GM19397 (cell line): ENCODE measurements at regions not wholly inside any gene's neighbourhood (a gene's known extent, or its start where the extent isn't known, plus 50 kb on each side); places are given as distances from the start of the nearest gene placed in this dataset.

ENCODE experiments used
- ATAC-seq: cut with Tn5 transposase; IDR thresholded peaks from one replicate; pipeline ENCODE4 v1.9.1; 2021; ENCODE audit warnings: mild to moderate bottlenecking, moderate library complexity; ENCODE audit not compliant: unreplicated experiment

DNA sequence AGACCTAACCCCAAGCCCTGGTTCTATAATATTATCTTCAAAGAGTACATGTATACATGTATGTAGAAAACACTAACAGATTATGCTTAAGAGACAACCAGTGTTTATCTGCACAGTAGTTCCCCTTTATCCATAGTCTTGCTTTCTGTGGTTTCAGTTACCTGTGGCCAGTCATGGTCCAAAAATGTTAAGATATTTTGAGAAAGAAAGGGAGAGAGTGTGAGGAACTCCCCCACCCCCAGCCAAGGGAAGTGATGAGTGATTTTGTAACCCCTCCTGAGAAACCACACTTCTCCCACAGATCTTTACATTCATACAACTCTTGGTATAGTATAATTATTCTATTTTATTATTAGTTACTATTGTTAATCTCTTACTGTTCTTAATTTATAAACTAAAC, 77.3 kb upstream of the CNTN1 start:
- ATAC-seq, result no peak

DNA sequence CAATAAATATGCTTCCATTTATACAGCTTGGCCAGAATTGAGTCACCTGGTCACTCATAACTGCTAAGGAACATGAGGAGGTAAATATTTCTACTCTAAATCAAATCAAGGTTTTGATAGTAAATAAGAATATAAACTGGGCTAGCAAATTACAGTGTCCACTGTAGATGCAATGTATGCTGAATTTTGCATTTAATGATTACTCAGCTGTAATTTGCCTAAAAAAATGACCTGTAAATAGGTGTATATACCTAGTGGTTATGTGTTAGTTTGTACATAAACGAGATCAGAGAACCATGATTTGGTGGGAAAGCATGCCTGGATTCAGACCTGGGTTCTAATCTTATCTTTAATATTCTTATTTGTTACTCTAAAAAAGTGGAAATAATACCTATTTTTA, 76.6 kb upstream of the CNTN1 start:
- no peak for ATAC-seq

DNA sequence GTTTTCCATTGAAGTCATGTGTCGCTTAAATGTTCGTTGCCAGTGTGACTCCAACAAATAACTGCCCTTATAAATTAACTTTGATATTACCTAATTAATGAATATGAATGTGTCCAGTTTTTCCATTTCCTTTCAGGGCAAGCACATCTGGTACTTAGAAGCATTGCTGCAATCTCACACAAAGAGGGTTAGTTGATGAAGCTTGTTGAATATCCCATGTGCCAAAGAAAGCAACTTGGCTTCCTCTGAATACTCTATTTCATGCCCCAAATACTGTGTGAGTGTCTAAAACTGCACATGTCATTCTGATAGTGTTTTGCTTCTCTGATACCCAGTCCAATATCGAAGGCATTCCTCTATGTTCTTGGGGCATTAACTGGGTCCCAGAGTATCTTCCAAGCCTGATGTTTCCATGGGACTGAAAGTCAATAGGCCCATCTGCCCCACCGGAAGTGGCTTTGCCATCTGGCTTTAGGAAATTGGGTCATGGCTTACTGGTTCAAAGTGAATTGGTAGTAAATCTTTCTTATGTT, 75.8 kb upstream of the CNTN1 start:
- ATAC-seq, result no peak

DNA sequence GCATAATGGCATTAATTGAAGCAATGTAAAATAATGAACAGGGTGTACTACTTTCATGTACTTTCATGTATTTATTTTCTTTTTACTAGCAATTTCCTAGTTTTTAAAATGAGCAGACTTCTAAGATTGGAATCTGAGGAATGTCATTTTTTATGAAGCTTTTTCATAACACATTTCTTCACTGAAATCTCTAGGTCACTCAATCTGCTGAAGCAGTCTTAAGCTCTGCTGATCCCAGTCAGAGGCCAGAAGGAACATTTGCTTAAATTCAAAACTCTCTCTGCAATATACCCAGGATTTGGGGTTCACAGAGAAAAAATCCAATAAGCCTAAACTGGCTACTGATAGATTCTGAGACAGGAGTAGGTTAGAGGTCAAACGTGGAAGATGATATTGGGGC, 73.6 kb upstream of the CNTN1 start:
- ATAC-seq, result no peak

DNA sequence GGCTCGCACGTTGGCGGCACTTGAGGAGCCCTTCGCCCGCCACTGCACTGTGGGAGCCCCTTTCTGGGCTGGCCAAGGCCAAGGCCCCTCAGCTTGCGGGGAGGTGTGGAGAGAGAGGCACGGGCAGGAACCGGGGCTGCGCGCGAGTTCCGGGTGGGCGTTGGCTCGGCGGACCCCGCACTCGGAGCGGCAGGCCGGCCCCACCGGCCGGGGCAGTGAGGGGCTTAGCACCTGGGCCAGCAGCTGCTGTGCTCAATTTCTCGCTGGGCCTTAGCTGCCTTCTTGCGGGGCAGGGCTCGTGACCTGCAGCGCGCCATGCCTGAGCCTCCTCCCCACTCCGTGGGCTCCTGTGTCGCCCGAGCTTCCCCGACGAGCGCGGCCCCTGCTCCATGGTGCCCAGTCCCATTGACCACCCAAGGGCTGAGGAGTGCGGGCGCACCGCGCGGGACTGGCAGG, 71.6 kb upstream of the CNTN1 start:
- no peak for ATAC-seq

DNA sequence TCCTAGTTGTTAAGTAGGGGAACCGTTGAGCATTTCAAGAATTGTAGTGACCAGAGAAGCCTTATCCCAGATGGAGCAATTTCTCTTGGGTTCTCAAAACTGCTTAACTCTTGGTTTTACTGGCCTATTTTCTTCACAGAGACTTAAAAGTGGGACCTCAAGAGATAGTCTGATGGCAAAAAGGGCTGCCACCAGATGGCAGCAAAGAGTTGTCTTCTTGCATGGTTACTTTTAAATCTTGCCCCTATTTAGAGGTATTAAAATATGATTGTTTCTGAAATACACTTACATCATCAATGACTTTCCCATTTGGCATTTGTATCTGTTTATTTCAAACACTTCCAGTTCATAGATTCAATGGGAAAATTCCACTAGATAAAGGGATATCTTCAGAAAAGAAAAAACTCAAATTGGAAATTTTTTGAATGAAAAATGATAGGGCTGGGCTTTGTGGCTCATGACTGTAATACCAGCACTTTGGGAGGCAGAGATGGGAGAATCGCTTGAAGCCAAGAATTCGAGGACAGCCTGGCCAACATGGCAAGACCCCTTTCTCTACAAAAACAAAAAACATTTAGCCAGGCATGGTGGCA, 69.9 kb upstream of the CNTN1 start:
- no peak for ATAC-seq

DNA sequence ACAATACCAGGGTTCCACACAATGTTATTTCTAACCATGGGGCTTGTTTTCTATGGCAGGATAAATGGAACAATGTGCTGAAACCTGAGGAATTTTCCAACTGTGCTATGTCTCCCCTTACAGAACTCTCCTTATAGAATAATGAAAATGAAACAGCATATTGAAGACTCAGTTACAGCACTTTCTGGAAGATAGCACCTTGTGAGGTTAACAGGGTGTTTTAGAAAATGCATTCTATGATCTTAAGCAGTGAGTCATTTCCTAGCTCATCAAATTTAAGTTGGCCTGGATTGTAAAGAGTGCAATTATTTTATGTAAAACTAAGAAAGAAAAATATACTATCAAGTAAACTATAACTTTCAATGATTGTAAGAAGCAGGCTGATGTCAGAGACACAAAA, 60.1 kb upstream of the CNTN1 start:
- ATAC-seq, result no peak

DNA sequence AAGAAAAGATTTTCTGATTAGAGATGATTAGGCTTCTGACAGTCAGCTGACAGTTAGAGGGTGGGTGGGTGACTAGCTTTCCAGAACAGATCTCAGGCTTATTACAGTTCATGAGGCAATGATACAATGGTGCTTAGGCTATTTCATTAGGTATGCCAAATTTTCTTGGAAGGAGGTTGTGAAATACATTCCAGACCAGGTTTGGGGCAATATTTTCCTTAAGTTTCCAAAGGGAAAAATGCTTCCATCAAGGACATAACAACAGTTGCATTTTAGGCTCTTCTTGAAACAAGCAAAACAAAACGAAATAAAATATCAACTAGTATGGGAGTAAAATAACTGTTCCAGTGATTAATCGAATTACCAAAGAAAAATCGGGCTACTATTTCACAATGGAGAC, 59.3 kb upstream of the CNTN1 start:
- no peak for ATAC-seq

DNA sequence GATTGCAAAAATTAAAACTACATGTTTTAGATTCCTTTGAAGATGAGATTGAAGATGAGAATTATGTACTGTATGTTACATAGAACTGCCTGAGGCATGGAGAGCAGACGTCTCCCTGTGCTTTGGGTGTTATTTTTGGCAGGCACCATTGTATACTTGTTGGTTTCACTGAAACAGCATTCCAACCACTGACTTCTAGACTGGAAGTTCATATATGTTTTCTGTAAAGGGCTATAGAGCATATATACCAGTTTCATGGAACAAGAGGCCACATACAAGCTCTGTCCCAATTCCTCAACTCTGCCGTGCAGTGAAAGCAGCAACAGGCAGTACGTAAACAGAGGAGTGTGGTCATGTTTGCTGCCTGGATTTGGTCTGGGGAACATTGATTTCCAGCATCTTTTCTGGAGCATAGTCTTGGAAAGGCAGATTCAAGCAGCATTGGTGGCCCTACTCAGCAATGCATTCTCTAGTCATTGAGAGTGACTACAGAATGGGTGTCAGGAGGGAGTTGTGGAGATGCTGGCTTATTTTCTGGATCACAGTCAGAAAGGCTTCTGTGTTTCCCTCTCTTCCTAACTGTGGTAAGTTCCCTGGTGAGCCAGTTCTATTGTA, 57.6 kb upstream of the CNTN1 start:
- no peak for ATAC-seq

DNA sequence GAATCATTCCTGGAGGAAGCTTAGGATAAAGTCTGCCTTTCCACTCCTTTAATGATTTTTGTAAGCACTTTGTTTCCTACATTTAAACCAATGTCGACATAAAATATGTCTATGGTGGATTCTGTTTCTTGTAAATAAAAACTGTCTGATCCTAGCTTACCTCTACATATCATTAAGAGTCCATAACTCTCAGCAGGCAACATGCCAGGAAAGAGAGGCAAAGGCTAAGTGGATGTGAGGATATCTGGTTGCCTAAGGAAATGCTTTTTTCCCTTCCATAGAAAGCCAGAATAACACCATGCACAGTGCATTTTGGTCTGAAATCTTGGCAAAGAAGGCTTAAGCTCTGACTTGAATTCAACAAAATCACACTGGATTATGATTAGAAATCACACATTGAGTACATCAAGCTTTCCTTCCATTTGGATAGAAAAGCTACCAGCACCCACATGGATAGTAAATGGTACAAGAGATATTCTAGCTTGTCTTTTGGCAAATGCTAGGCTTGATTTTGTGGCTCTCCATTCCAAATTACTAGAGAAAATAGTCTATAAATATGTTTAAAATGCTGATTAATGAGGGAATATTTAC, 57.0 kb upstream of the CNTN1 start:
- no peak for ATAC-seq
